GM21447 (cell line): ENCODE measurements at regions not wholly inside any gene's neighbourhood (a gene's known extent, or its start where the extent isn't known, plus 50 kb on each side); places are given as distances from the start of the nearest gene placed in this dataset.
A peak's percentile ranks its signal among the peaks of the same experiment; 100 is the strongest.

ENCODE experiments used
- ATAC-seq: cut with Tn5 transposase; IDR thresholded peaks from one replicate; pipeline ENCODE4 v1.9.1; 2021; ENCODE audit not compliant: unreplicated experiment

DNA sequence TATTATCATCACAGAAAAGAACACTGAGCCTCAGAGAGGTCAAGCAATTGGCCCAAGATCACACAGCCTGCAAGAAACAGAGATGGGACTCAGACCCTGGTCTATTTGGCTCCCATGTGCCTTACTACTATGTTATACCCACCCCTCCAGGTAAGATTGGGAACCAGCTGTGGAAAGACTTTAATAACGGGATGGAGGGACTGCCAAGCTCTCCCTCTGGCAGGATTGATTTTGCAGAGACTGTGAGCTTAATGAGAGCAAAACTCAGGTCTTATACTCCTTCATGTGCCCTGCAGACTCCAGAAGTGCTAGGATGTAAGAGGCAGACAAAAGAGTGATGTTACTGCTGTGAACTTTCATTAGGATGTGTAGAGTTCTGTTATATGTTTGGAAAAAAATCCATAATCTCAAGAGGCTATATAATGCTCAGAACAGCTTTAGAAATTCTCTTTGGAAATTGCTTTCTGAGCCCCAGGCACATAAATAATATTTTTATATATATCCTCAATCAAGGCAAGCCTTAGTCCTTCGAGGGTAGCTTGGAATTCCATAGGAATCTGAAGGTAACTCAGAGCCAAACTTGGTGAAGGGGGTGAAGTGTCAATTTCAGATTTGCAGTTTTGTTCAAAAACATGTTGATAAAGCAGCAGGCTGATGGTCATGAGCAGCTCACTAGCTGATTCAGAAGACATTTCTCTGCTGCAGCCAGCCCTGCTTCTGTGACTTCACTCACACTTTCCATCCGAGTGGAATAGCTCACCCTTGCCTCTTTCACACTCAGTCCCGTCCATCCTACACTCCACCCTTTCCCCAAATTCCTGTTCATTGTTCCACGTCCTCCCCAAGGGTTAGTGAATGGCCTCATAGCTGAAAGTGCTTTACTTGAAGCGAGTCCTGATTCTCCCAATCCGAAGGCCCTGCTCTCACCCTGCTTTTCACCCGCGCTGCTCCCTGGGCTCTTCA is 188.8 kb downstream of the SNX19 start:
- no peak for ATAC-seq

DNA sequence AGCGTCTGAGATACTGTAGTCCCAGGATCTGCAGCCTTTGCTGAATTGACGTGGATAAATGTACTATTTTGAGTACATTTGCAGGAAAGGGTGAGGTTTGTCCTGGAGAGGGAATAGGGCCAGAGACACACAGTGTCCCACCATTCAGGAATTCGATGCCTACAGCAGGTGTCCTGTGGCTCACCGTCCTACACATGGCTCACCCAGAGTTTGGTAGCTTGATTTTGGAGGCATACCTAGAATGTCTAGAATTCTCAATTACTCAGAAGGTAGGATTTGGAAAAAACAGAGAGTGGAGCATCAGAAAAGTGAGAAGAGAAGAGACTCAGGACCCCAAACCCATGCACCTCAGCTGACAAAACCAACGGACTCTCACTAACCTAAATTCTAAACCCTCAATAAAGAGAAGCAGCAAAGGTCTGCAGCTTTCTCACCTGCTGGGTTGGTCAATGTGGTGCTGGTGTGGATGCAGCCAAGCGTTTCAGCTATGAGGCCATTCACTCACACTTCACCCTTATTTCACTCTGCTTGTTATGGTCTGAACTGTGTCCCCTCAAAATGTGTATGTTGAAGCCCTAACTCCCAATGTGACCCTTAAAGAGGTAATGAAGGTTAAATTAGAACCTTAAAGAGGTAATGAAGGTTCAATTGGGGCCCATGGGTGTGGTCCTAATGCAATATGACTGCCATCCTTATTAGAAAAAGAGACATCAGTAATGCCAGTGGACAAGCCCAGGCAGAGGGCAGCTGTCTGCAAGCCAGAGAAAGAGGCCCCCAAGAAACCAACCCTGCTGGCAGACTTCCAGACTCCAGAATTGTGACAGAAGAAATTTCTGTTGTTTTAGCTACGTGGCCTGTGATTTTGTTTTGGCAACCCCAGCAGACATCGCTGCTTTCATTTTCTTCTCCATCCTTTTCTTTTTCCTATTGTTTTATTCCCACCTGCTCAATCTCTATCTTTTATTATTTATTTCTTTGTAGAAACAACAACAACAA is 187.8 kb downstream of the SNX19 start:
- no peak for ATAC-seq

DNA sequence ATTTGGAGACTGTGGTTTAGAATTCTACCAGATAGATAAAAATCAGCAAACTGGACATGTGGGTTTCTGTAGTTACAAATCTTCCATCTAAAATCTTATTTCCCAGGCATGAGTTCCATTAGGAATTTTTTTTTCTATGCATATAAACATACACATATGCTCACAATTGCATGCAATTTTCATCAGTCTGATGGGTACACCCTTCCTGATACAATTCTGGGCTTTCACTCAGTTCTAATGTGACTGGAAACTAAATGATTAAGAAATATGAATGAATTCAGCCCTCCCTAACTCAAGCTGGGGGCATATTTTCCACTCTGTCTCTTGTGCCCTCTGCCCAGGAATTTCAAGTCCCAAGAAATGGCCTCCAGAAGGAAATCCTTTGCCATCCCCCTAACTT is 187.1 kb downstream of the SNX19 start:
- no peak for ATAC-seq

DNA sequence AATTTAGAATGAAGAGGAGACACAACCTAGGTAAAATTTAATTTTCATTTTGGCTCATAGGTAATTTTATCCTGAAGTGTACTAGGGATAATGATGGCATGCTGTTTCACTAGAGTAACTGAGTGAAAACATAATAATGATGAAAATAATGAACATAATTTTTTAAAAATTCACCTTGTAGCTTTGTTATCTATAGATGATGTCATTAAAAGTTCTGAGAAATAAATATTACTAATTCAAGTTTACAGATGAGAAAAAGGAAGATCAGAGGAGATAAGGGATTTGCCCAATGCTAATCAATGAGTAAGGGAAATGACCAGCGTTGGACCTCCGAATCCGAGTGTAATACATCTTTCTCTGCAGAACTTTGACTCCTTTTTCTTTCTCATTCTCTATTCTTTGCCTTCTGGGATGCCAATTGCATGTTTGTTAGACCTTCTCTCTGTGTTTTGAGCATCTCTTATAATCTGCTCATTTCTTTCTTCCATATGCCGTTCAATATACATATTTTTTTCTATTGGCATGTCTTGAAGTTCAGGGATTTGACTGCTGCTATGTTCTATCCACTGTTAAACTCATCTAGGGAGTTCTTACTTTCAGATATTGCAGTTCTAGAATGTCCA is 186.5 kb downstream of the SNX19 start:
- no peak for ATAC-seq

DNA sequence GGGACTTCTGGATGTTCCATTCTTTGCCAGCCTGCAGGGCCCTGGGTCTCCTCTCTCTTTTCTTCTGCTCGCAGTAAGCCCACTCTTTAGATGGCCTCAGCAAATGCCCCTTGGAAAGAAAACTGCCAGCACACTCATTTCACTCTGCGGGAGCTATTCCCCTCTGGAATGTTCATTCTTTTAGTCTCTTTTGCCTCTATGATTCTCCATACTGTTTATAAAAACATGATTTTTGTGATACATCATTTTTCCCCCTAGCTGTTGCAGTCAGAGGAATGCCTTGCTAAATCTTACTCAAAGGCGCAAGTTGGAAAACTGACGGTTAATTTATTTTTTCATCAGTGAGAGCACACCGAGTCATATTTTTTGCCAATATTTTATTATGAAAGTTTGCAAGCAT is 184.9 kb downstream of the SNX19 start:
- ATAC-seq: no peak

DNA sequence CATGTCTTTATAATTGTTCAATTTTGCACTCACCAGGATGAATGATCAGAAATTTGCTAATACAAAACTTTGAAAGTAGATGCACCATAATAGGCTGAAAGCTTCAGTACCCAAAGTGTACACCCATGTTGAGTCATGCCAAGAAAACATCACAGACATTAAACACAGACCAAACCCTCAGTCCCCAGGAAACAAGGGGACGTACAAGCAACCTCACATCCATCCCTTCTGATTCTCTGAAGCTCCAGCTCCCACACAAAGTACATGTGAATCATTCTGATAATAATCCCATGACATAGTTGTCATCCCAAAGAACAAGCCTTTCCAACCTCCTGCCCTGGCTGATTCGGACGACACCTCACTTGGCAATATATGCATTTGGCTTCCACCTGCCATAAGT is 183.8 kb downstream of the SNX19 start:
- ATAC-seq: no peak

DNA sequence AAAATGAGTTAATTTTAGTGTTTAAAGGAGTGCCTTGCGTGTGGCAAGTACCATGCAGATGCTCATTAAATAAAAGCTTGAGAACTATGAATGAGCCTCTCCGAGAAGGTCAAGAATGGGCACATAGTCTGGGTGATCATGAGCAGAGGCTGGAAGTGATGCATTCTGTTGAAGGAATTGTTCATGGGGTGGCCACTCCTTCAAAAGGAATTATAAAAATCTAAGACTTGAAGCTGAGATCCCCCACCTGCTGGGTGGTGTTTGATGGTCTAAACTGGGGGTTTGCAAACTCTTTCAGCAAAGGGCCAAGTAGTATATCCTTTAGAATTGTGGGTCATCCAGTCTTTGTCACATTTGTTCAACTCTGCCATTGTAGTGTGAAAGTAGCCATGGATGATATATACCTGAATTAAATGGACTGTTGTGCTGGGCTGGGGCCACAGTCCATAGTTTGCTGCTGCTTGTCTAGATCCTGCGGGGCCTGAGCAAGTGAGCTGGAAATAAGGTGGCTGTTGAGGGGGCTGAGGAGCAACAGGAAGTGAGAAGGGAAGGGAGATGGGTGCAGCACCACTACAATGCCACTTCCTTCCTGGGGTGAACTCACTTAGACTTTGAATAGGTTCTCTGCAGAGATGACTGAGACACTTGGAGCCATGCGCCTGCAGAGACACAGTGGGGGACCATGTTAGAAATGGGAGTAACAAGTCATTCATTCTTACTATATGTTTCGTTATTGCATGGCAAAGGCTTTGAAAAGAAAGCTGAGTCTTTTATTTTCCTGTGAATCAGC is 179.0 kb downstream of the SNX19 start:
- ATAC-seq: no peak

DNA sequence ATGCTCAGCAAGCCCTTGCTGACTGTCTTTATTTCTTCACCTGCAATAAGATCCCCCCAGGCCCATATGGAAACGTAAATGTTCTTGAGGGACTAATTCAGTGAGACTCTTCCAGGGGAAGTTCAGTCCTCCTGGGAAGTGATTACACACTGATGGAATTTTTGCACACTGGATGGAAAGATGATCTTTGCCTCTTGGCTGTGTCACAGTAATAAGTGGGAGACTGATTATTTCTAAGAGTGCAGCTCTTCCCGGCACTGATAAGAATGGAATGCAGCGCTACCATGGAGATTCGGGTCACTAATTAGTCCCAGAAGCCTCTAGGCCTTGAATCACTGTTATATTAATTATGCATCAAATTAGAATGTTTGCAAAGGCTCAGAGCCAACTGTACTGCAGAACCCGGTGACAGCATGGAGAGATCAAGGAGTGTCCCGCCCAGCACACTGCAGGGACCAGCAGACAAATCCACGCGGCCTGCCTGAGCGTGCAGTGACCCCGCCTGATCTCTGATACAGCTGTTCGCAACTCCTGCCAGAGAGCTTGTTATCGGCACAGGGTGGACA is 178.3 kb downstream of the SNX19 start:
- ATAC-seq: no peak

DNA sequence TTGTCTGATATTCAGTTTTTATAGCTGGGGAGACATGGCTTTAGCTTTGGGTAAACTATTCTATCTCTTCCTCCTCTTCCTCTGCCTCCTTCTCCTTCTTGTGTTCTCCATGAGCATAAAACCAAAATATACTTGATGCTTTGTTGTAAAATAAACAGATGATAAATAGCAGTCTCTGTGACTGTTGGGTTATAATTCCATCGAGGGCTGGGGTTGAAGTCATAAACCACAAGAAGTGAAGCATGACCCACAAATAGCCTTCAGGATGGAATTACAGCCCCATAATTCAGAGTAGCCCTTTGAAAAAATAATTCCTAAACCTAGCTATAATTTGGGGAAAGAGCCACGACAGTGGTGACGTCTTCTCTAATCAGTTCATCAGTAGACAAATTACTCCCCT is 177.7 kb downstream of the SNX19 start:
- no peak for ATAC-seq

DNA sequence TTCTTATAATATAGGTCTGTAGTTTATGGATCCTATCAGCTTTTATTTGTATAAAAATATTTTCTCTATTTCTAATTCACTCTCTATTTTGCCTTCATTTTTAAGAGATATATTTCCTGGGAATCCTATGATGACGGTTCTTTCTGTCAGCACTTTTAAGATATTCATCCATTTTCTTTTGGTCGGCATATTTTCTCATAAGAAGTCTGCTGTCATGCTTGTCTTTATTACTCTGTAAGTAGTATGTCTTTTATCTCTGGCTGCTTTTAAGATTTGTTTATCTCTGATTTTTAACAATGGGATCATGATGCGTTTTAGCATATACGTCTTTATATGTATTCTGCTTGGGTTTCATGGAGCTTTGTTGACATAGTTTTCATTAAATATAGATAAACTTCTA is 175.5 kb downstream of the SNX19 start:
- ATAC-seq: no peak

DNA sequence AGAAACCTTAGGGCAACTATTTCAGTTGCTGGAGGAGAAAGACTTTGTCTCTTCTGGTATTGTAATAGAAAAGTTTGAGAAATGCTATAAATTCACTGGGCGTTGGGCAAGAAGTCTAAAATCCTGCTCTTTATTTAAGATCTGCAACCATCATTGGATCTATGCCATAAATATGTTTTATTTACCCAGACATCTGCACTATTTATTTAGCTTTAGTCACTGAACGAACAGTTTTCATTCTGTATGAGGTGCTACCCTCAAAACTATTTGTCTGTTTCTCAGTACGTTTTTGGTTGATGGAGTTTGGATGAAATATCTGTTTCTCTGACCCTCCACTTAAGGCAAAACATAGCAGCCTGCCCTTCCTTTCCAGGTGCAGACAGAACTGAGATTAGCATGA is 171.5 kb downstream of the SNX19 start:
- no peak for ATAC-seq

DNA sequence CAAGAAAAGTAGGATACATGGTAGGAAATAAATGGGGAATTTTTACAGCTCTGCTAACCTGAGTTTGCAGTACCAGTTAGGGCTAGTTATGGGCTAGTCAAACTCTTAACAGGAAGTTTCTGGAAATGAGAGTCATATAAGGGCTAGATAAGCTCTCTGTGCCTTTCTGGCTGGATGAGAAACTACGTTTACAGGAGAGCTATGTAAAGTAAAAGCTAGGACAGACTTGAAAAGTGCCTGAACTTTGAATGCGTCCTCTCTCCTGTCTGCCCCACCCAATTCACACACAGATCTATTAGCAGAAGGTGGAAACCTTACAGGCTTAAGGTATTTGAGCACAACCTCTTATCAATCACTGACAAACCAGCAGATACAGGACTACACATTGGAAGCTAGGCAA is 167.1 kb downstream of the SNX19 start:
- no peak for ATAC-seq

DNA sequence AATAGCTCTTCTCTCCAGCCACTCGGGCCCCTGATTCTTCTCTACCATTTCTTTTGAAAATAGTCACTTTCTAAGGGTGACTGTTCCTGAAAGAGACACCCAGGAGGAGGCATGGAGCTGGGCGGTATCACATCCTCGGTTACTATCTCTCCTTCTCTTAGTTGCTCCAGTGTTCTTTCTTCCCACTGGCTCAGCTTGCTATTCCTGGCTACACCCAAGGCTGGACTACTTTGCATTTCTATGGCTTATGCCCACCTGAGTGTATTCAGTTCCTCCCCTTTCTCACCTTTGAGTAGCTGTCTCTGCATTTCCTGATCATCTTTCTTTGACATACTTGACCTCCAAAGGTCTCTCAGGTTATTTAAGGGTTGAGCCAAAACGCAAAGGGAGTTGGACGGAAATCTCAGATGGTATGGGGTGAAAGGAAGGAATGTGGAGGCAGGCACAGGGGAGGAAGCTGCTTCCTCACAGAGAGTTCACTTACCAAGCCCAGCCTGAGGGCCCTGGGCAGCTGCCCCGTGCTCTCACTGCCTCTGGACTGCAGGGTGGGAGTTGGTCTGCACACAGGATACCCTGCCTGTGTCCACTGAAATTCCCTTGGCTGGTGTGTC is 155.7 kb downstream of the SNX19 start:
- no peak for ATAC-seq

DNA sequence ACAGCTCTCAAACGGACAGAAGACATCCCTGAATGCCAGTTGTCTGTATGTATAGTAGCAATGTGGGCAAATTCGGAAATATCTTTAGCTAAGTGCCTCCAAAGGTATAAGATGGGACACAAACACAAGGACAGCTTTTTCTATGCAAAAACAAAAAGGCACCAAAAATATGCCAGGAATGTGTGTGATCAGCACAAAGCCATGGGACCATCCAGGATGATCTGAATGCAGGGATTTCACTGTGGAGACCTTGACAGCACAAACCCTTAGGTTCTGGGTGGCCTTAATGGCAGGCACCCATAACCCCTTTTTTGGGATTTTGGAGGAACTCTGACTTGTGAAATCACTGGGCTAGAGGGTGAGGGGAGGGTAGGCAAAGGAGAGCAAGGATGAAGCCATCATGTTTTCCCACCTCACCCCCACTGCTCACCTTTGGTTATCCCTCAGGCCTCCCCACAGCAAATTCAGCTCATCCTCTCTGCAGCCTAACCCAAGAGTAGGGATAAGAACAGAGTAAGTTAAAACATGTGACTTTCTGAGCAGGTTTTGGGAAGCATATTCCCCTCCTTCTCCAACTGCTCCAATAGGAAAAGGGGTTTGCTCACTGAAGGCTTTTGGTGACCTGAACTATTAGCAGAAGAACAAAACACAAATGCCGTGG is 154.6 kb downstream of the SNX19 start:
- ATAC-seq: no peak

DNA sequence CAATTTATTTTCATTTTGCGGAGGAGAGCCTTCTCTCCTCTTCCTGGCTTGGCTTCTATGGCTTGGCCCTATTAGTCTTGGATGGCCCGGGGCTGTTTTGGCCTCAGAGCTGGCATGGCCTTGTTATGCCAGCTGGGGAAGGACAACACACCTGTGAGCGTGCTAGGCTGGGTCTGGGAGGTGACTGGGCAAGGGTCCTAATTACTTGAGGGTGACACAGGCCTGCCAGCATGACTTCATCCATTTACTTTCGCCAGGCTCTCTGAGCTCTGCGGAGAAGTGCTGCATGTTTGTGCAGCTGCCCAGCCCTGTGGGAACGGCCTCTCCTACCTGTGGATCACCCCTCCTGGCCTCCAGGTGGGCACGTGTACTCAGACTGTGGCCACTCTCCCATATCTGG is 153.6 kb downstream of the SNX19 start:
- ATAC-seq: no peak

DNA sequence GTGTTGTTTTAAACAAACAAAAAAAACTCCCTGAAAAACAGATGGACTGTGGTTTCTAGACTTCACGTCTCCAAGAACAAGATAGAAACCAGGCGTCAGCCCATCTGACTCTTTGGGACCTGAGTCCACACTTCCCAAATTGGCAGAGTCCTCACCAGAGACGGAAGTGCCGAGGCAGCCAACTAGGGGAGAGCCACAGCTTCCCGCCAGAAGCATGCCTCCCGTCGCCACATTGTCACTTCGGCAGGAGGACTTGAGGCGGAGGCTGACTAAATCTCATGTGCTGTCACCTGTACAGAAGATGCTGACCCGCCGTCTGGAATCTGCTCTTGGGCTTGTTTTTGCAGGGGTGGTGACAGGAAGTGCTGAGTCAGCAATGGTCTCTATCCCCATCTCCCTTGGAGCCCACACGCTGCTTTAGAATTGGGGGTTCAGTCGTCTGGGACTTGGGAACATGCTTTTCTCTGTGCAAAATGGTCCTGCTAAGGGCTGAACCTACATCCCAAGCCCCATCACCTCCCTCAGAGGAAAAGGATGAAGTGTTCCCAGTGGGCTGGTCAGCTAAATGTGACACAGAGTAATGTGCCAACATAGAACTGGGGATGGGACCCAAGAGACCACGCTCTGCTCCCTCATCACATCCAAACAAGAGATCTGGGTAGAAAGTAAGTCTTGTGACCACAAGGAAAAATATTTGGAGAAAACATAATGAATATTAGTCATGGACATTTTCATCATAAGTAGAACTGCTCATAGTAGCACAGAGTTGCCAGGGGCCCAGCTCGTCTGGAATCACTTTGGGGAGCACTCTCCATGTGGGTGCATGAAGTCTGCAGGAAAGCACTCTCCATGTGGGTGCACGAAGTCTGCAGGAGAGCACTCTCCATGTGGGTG is 152.9 kb downstream of the SNX19 start:
- ATAC-seq: no peak

DNA sequence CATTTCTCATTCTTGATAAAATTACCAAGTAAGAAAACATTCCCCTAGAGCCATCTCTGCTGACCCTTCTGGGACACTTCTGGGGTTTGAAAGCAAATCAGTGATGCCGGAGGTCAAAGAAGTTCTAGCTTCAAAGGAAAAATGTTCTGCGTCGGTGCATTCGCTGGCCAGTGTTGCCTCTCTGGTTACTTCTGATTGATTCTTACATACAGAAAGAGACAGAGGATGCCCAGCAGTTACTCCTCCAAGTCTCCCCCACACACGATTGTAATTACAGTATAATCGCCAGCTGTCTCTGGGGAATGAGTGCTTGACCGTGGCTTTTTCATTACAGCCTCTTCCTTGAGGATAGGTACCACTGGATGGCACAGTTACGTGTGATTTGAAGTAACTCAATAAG is 150.9 kb downstream of the SNX19 start:
- ATAC-seq: no peak

DNA sequence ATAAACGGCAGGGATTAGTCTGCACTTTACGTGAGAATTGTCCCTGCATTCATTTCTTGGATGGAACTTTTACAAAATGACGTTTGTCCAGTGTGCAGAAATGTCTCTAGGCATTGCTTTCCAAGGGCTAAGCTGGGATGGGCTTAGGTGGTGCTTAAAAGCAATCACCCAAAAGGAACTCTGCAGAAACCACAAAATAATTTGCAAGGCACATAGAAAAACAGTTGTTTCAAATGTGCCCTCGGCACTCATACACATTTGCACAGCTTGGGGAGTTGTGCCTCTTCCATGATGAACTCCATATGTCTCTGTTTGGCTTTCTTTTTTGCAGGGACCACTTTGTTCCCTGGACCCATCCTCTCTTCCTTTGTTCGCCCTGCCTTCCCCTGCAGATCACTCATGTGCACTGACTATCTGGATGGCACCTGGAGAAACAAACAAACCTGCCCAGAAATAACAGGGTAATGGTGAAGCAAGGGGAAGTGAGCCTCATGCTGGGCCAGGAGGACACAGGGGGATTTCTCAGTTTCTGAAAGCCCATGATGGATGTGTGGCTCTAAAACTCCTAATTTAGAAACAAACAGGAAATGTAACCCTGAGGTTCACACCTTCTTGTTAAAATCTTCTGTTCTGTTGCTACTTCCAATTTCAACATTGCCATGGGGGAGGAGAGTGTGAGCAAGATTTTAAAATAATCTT is 150.2 kb downstream of the SNX19 start:
- ATAC-seq: peak; percentile 95
